Progenitor cell of endocrine pancreas (in vitro differentiated cells): ENCODE measurements at regions not wholly inside any gene's neighbourhood (a gene's known extent, or its start where the extent isn't known, plus 50 kb on each side); places are given as distances from the start of the nearest gene placed in this dataset.
A peak's percentile ranks its signal among the peaks of the same experiment; 100 is the strongest.

Experiments used
- DNase-seq: peaks from one replicate; pipeline ENCODE4 v3.0.0; 2021; ENCODE audit warnings: low spot score; ENCODE audit not compliant: unreplicated experiment
- H3K27ac Mint-ChIP-seq: 2 replicates; pipeline ENCODE4 v1.8.0; 2021; ENCODE audit warnings: mild to moderate bottlenecking, moderate library complexity, mixed read lengths
- H3K27me3 Mint-ChIP-seq: 2 replicates; pipeline ENCODE4 v1.8.0; 2021; ENCODE audit warnings: mixed read lengths
- H3K36me3 Mint-ChIP-seq: 2 replicates; pipeline ENCODE4 v1.8.0; 2022; ENCODE audit warnings: mixed read lengths; ENCODE audit not compliant: insufficient read depth
- H3K4me1 Mint-ChIP-seq: 2 replicates; pipeline ENCODE4 v1.8.0; 2021; ENCODE audit warnings: low read depth, mixed read lengths
- H3K4me3 Mint-ChIP-seq: 2 replicates; pipeline ENCODE4 v1.8.0; 2021; ENCODE audit warnings: low read depth, mild to moderate bottlenecking, moderate library complexity, mixed read lengths
- H3K9me3 Mint-ChIP-seq: 2 replicates; pipeline ENCODE4 v1.8.0; 2021; ENCODE audit warnings: low read depth, mixed read lengths
- CTCF ChIP-seq: fragments of 200-600 bp; sonication (generic); IDR thresholded peaks from one replicate; pipeline ENCODE4 v1.5.0; 2021; ENCODE audit warnings: antibody characterized with exemption, mild to moderate bottlenecking; ENCODE audit not compliant: unreplicated experiment

- peak; percentile 67 for DNase-seq
- Mint-ChIP-seq H3K27ac (no peak overlapping the region), H3K9me3 (no peaks in the 10 kb centered on the region), H3K36me3 (no peaks in the 10 kb centered on the region), H3K4me1 (peaks cover 2% of the 10 kb centered on the region), H3K27me3 (peaks cover 47% of the 10 kb centered on the region), H3K4me3 (no peak overlapping the region)
- TF ChIP-seq CTCF, result peak; percentile 95
Measured at GRCh38 chr17:34420254-34420766, 57.3 kb upstream of the CCL1 start.

GRCh38 chr17:34416116-34416515 lies 53.1 kb upstream of the CCL1 start:
- Mint-ChIP-seq H3K4me3 (no peak overlapping the region), H3K27me3 (peaks cover 51% of the 10 kb centered on the region), H3K9me3 (no peaks in the 10 kb centered on the region), H3K4me1 (no peaks in the 10 kb centered on the region), H3K27ac (no peak overlapping the region), H3K36me3 (no peaks in the 10 kb centered on the region)
- DNase-seq, result no peak
- no peak for TF ChIP-seq CTCF

GRCh38 chr17:34414339-34414738 lies 51.3 kb upstream of the CCL1 start:
- Mint-ChIP-seq H3K36me3 (no peaks in the 10 kb centered on the region), H3K27me3 (peaks cover 60% of the 10 kb centered on the region), H3K4me1 (no peaks in the 10 kb centered on the region), H3K4me3 (no peak overlapping the region), H3K27ac (no peak overlapping the region), H3K9me3 (no peaks in the 10 kb centered on the region)
- DNase-seq, result no peak
- TF ChIP-seq CTCF, result no peak

GRCh38 chr17:34413443-34414119 lies 50.5 kb upstream of the CCL1 start:
- no peaks in the 10 kb centered on the region for H3K4me1 Mint-ChIP-seq
- no peak overlapping the region for H3K27ac Mint-ChIP-seq
- no peaks in the 10 kb centered on the region for H3K36me3 Mint-ChIP-seq
- no peaks in the 10 kb centered on the region for H3K9me3 Mint-ChIP-seq
- H3K4me3 Mint-ChIP-seq, result no peak overlapping the region
- no peak for DNase-seq
- TF ChIP-seq CTCF, result no peak
- H3K27me3 Mint-ChIP-seq, result peaks cover 64% of the 10 kb centered on the region

GRCh38 chr17:34412965-34413441 lies 50.0 kb upstream of the CCL1 start:
- H3K27me3 Mint-ChIP-seq, result peaks cover 64% of the 10 kb centered on the region
- no peak overlapping the region for H3K4me3 Mint-ChIP-seq
- H3K27ac Mint-ChIP-seq, result no peak overlapping the region
- no peak for TF ChIP-seq CTCF
- no peak for DNase-seq
- H3K4me1 Mint-ChIP-seq, result no peaks in the 10 kb centered on the region
- no peaks in the 10 kb centered on the region for H3K36me3 Mint-ChIP-seq
- H3K9me3 Mint-ChIP-seq, result no peaks in the 10 kb centered on the region
